Posterior cingulate gyrus (tissue), 11 donors: ENCODE measurements at regions not wholly inside any gene's neighbourhood (a gene's known extent, or its start where the extent isn't known, plus 50 kb on each side); places are given as distances from the start of the nearest gene placed in this dataset.
"Not testable (repeated sequence)": the region's sequence is repeated elsewhere in the genome, so short reads cannot be mapped to it uniquely, and the experiment has no call there.

Experiments
- DNase-seq, 10 donors: peaks; one replicate each; pipeline versions ENCODE4 v3.0.0 to v3.0.0-alpha.2; 2020 to 2021; ENCODE audit warnings: mixed read lengths in 3 of 10
- intact Hi-C: fragments of 100-400 bp; cut with DNase I; formaldehyde crosslinking; loops from one replicate; pipeline ENCODE4 v1.15.1; 2023

DNA sequence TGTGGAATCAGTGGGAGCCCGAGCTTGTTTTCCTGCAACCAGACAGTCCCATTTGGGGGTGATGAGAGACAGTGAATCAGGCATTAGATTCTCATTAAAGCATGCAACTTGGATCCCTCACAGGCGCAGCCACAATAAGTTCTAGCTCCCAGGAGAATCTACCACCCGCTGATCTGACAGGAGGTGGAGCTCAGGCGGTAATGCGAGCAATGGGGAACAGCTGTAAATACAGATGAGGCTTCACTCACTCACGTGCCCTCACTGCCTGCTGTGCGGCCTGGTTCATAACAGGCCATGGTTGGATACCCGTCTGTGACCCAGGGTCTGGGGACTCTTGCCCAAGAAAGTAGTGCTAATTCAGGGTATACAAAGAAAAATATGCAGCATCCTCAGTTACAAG is 144.8 kb upstream of the RGPD4 start:
- no peak for DNase-seq
- intact Hi-C loops: no loop called here

DNA sequence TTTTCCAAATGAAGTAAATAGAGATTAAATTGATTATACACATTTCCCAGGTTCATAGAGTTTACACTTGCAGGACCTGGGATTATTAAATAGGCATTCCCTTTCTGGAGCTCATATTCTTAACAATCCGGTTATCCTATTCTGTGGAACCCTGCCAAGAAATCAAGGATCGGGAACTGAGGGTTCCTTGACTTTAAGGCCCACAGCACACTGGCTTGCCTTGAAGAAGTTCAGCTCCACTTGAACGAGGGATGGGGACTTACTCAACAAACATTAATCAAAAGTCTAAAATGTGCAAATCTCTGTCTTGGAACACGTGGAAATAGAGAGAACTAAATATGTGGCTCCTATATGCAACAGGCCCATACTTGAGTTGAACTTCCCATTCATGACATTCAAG is 142.3 kb upstream of the RGPD4 start:
- intact Hi-C loops: no loop called here
- no peak for DNase-seq

DNA sequence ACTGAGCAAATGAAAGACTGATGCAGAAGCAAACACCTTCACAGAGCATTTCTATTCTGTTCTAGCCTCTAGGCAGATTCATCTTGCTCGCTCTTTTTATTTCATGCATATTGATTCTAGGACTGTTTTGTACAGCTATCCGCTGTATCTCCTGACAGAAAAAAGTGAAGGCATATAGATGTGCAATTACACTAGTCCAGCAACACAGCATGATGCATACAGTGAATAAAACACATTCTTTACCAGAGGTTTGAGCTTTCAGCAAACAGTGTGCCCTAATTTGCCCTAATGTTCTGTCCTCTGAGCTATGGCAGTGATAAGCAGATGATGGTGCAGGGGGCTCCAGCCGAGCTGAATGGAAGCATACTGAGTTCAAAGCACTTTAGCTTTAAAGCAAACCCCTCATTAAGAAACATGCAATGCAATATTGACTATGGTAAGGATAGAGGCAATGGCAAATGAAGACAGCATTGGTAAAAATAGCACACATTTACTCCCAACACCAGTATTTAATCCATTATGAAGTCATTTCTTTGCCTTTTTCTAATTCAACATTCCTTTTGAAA is 141.2 kb upstream of the RGPD4 start:
- DNase-seq: no peak
- intact Hi-C loops: no loop called here

GRCh38 chr2:107687073-107687472 is 139.6 kb upstream of the RGPD4 start:
- intact Hi-C loops: no loop called here
- no peak for DNase-seq

DNA sequence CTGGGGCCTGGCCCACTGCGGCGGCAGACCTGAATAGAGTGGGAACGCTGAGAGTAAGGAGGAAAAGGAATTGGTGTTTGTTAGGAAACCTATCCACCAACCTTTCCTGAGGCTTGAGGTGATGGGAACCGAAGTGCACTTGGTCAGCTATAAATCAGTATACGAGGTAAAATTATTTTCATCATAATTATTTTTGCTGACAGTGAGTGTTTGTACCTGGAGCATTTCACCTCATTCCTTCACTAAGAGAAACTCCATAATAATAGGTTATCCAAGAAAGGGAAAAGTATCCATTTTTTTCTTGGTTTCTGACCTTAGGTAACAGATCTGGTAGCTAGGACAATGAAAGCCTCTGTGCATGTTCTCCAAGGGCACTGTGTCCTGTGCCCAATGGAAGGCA is 138.6 kb upstream of the RGPD4 start:
- intact Hi-C loops: no loop called here
- no peak for DNase-seq

- intact Hi-C loops: no loop called here
These were observed 133.1 kb upstream of the RGPD4 start for GRCh38 chr2:107693604-107694003.

DNA sequence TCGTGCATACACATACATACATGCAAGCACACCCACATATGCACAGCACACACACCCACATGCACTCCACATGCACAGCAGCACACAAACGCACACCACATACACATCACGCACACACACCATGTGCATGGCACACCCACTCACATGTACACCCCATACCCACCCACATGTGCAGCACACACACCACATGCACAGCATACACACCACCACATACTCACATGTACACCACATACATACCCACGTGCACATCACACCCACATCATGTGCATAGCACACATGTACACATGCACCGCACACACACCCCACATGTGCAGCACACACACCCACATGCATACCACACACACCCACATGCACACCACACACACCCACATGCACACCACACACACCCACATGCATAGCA is 132.0 kb upstream of the RGPD4 start:
- intact Hi-C loops: no loop called here
- no peak for DNase-seq

More at GRCh38 chr2:107693604-107694003, 133.1 kb upstream of the RGPD4 start:
- DNase-seq: no peak

DNA sequence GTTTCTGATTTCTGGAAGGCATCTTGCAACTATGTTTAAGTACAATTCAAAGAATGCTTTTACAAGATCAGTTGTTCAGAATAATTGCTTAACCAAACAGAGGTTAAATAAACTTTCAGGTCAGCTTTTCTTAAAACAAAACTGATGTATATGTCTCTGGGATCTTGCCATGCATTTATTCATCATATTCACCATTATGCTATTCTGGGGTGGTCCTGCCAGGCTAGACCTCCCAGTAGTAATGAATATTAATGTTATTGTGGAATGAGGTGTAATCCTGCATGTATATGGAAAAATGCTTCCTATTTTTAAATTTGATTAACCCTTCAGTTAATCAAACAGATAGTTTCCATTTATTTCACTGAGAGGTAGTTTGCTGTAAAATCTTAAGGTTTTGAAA is 129.3 kb upstream of the RGPD4 start:
- no peak for DNase-seq
- intact Hi-C loops: no loop called here

DNA sequence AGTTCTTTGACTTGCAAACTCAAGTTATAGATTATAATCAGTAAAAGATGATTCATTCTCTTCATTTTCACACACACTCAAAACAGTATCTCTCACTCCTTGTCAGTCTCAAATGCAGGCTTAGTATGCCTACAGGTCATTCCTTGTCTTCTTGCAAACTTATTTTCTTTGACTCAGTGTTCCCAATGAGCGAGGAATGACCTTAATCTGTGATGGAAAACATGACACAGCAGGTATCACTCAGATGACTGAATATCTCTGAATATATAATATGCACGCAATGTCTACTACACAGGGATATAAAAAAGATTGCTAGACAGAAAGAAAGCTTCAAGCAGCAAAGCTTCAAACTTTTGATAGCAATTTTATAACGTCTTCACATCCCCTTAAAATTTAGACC is 127.8 kb upstream of the RGPD4 start:
- intact Hi-C loops: no loop called here
- no peak for DNase-seq

DNA sequence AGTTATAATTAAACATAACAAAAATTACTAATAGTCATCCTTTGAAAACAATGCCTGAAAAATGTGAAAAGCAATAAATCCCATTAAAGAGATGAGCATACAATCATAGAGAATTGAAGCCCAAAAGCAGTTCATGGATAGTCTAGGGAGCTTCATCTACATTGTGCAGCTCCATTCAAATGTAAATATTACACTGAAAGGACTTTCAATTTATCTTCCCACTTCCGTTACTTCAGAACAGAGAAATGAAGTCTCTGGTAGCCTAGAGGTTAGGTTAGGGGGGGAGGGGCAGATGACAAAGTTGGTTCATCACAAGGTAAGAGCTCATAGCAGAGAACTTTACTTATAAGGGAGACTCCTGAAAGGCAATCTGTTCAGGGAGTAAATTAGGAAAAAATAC is 126.6 kb upstream of the RGPD4 start:
- intact Hi-C loops: no loop called here
- DNase-seq: no peak

DNA sequence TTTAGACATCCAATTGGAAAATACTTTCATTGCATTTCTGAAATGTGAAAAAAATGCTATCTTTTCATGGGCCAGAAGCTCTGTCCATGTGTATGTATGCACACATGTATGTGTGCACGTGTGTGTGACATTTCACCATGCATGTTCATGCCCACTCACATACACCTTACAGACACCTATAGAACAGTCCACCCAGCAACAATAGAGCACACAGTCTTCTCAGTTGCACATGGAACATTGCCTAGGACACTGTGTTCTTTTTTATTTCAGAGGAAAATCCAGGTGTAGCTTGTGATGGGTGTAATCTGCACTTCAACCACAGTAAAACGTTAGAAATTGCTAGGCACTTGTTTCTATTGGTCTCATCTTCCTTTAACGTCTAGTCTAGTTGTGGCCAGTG is 114.8 kb upstream of the RGPD4 start:
- intact Hi-C loops: no loop called here
- no peak for DNase-seq

DNA sequence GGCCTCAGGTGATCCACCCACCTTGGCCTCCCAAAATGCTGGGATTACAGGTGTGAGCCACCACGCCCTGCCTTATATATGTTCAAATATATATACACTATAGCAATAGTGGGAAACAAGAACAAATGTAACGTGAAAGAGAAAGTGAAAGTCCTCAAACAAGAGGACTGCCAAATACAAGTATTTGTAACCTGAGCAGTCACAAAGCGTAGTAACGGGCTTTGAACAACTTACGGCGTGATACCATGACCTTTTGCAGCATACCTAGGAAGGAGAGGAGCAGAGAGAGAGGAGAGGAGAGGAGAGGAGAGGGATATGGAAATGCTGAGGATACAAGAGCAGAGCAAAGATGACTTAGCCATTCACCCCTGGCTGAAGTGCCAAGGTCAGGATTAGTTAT is 113.8 kb upstream of the RGPD4 start:
- intact Hi-C loops: no loop called here
- DNase-seq: no peak

GRCh38 chr2:107717661-107718060 is 109.0 kb upstream of the RGPD4 start:
- intact Hi-C loops: no loop called here

DNA sequence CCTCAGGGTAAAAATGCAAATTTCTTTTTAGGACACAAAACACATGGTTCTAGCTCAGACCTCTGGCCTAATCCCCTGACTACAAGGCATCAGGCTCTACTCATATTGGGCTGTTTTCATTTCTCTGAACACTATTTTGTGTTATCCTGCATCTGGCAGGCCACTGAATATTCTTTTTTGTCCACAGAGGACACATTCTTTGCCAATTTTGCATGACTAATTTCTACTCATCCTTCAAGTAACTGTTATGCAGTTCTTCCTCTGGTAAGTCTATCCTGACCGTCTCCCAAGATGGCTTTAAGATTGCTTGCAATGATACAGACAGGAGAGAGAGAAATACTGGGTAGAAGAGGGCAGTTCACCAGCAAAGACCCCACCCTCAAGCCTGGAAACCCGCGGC is 107.6 kb upstream of the RGPD4 start:
- DNase-seq: no peak
- intact Hi-C loops: no loop called here

More at GRCh38 chr2:107717661-107718060, 109.0 kb upstream of the RGPD4 start:
- no peak for DNase-seq

GRCh38 chr2:107719836-107720235 is 106.9 kb upstream of the RGPD4 start:
- intact Hi-C loops: no loop called here

GRCh38 chr2:107721178-107721577 is 105.5 kb upstream of the RGPD4 start:
- DNase-seq: no peak
- intact Hi-C loops: no loop called here

More at GRCh38 chr2:107719836-107720235, 106.9 kb upstream of the RGPD4 start:
- peak in 3 of 10 donors; percentile 2 to 71 (median 53) for DNase-seq

DNA sequence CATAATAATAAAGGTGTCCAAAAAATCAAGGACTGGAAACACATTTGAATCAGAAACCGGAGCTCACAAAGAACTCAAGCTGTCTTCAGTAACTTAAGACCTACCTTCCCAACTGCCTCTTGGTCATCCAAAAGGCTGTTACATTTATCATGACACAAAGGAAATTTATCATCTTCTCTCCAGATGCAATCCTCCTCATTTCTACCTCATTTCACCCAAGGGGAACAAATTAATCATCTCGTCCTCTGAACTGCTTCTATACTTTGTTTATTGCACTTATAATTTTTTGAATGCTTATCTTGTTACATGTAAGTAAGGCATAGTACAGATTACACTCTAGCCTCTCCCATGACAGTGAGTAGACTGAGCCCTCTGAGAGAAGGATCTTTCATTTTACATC is 105.1 kb upstream of the RGPD4 start:
- intact Hi-C loops: no loop called here
- DNase-seq: no peak

DNA sequence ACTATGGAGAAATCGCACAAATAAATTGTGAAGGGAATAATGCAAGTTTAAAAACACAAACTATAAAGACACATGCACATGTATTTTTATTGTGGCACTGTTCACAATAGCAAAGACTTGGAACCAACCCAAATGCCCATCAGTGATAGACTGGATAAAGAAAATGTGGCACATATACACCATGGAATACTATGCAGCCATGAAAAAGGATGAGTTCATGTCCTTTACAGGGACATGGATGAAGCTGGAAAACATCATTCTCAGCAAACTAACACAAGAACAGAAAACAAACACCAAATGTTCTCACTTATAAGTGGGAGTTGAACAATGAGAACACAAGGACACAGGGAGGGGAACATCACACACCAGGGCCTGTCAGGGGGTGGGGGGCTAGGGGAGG is 100.9 kb upstream of the RGPD4 start:
- intact Hi-C loops, DNase-seq: not testable (repeated sequence)

DNA sequence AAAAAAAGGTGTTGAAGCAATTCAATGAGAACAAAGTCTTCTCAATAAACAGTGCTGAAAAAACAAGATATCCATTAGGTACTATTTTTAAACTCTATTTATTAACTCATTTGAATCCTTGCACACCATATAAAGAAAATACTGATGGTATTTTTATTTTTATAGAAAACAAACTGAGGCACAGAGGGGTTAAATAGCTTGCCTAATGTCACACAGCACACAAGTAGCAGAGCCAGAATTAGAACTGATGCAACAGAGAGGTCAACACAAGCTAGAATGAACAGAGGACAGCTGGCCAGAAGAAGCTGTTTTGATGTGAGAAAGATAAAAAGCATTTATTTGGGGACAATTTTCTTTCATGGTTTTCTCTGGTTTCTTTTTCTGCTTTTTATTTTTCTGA is 99.4 kb upstream of the RGPD4 start:
- intact Hi-C loops: no loop called here
- no peak for DNase-seq

- no peak for DNase-seq
- intact Hi-C loops: no loop called here
These were observed 98.1 kb upstream of the RGPD4 start for GRCh38 chr2:107728586-107728985.

- intact Hi-C loops: no loop called here
- DNase-seq: no peak
These were observed 97.3 kb upstream of the RGPD4 start for GRCh38 chr2:107729440-107729839.

- intact Hi-C loops: no loop called here
- DNase-seq: no peak
These were observed 95.8 kb upstream of the RGPD4 start for GRCh38 chr2:107730898-107731297.

DNA sequence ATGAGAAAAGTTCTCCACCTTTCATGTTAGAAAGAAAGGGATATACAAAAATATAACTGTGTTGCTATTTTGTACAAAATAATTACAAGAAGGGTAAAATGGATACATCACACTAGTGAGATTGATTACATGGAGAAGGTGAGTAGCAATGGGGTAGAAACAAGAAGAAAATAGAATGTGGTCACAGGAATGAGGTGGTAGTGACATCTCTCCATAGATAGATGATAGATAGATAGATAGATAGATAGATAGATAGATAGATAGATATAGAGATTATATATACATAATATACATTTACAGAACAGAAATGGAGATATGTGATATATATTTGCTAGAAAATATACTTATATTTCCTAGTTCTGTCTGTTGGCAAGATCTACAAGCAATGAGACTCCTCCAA is 95.3 kb upstream of the RGPD4 start:
- intact Hi-C loops: no loop called here
- no peak for DNase-seq
